Suppressor macrophage treated with lipopolysaccharide for 4 hours (primary cell): ENCODE measurements at regions not wholly inside any gene's neighbourhood (a gene's known extent, or its start where the extent isn't known, plus 50 kb on each side); places are given as distances from the start of the nearest gene placed in this dataset.
"Not testable (repeated sequence)": the region's sequence is repeated elsewhere in the genome, so short reads cannot be mapped to it uniquely, and the experiment has no call there.

ENCODE experiments used
- DNase-seq: peaks from one replicate; pipeline ENCODE4 v3.0.0-alpha.2; 2020

DNA sequence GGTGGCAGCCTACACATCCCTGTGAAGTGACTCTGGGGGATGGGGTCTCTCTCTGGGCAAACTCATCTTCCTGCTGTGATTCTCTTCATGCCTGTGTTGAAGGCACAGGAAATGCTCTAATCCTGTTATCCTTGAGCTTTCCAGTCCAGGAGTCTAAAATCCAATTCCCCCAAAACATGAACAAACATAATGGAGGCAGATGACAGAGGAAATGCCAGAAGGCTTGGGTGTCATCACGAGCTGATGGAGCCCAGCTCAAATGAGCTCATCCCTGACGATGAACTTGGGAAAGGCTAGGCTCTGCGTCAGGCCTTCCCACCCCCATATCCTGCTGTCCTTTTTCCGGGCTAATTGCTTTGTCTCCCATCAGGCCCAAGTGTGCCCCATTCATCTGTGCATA, 165.9 kb upstream of the PODXL start:
- DNase-seq, result no peak

DNA sequence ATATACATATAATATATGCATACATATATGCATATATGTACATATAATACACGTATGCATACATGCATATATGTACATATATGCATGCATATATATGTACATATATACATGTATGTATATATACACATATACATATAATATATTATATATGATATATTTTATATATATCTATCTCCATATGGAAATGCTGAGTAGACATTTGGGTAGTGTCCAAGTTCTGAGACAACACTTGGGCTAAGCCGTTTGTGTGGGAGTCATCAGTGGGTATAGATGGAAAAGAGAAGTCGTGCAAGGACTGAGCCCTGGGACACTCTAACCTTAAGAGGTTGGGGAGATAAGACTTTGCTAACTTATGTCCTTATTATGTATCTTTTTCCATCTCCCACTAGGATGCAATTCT, 165.2 kb upstream of the PODXL start:
- no peak for DNase-seq

DNA sequence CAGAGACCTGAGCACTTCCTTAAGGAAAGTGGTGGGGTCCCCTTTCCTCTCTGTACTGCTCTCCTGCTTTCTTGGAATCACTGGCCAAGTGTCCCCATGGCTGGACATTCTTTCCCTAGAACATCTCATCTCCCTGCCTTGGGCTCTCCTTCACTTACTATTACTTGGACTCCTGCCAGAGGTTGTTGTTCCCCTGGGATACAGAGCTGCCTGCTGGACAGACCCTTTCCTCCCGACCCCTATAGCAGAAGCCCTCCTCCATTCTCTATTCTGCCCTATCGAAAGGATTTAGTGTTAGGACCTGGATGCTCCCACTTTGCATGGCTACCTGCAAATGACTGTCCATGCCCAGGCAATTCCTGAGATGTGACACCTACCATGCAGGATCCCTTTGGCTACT, 164.3 kb upstream of the PODXL start:
- no peak for DNase-seq

DNA sequence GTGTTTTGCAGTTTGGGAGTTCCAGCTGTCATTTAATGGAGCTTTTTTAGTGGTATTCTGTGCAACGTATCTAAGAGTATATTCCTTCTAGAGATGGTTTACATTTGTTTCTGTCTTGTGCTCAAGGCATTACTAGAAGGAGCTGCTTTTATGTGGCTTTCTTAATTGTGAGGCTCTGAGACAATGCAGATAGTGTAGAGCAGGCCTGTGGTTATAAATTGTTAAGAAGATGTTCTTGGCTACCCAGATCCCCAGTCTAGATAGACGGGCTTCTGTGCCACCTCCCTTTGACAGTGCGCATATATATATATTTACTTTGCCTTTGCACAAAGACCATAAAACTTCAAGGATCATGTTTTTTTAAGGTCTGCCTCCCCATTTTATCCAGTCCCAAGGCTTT, 160.8 kb upstream of the PODXL start:
- no peak for DNase-seq

DNA sequence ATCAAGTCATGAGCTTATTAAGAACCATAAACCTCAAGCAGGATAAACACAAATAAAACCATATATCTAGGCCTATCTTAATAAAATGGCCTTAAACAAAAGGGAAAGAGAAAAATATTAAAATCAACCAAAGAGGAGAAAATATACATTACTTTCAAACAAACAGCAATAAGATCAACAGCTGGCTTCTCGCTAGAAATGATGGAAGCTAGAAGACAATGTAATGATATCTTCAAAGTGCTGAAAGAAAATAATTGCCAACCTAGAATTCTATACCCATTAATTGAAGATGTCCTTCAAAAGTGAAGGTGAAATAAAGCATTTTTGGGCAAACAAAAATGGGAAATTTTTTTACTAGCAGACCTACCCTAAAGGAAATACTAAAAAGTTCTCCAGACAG, 142.9 kb upstream of the PODXL start:
- no peak for DNase-seq

DNA sequence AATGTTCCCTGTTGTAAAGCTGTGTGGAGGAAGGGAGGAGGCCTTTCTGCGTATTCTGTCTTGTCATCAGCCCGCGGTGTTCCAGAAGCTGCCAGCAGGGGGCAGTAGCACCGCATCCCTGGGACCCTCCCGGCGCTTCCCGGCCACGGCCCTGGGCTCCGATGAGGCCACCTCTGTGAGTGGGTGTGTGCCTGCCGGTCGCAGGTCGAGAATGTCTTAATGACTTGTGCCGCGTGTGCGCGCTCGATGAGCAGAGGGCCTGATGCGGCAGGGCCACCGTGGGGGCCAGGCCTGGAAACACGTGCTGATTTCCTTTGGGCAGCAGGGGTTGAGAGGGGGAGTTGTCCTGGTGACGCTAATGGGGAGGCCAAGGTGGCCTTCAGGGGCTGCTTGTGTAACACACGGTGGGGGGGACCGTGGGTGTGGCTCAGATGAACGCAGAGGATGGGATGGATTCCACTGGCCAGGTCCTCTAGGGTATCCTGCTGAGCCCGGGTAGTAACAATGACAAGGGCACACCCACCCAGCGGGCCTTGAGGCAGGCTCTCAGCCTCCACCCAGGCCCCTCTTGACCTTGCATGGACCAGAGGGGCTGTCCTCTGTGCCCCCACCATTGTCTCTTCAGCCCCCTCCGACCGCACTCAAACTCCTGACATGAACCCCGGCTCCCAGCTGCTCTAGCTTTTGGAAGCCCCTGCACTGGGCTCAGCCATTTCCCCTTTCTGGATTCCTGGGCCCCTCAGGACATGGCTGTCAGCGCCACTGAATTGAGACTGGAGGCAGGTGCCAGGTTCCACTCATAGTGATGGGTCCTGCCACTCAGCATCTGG, 135.9 kb upstream of the PODXL start:
- DNase-seq, result peak; percentile 49

DNA sequence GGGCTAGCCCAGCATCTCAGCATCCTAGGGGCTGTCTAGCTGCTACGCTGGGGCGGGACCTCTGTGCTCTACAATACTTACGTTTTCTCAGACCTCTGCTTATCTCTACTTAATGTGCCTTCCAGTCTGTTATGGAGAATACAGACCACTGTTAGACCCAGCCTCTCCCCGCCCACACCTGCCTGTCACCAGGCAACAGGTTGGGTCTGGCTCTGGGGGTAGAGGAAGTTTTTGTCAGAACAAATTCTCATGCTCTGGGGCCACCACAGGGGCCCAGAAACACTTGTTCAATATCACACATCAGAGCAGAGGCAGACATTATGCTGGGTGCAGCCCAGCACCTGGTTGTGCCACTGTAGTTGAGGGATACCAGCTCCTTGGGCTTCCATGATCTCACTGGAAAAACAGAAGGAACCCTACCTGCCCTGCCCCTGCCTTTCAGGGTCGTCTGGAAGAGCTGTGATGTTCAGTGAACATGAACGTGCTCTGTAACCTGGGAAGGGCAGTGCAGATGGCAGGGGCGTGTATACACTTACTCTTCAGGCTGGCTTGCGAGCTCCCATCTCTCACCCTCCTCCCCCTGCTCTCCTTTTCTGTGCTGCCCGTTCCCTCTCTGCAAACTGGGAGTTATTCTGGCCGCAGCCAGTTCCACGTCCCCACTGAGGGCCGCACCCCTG, 135.2 kb upstream of the PODXL start:
- DNase-seq, result no peak

DNA sequence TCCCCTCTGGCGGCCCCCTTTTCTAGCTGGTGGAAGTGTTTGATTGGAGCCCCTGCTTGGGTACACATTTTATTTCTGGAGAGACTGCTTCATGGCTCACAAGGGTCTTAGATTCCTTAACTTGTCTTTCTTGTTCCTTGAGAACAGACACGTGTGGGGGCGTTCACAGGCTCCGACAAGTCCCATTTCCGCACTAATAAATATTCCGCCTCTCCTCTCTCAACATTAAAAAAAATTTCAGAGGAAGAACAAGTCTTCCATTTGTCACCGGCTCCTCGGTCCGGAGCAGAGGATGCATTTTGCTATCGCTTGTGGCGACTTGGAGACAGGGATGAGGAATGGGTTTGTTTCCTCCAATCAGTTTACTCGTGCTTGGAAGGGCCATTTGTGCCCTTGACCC, 134.0 kb upstream of the PODXL start:
- DNase-seq, result no peak

DNA sequence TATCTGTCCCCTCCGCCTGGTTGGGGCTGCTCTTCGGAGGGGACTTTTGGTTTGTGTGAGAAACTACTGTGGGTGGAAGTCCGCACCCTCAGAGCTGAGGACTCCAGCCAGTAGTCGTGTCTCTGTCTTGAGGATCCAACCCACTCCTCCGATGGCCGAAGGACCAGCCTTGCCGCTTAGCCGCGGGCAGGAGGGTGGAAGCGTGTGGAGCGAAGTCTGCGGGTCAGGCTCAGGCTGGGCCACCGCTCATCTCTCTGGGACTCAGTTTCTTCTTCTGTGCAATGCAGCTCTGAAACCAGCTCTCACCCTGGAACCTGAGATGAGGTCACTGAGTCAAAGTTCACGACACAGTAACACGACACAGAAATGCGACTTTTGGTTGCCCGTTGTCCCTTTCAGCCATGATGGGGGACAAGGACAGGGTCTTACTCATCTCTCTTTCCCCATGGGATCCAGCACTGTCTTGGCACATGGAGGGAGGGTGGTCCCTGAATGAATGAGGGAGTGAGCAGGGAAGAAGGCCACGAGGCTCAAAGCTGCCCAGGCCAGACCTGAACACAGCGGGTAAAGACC, 133.3 kb upstream of the PODXL start:
- DNase-seq, result no peak

DNA sequence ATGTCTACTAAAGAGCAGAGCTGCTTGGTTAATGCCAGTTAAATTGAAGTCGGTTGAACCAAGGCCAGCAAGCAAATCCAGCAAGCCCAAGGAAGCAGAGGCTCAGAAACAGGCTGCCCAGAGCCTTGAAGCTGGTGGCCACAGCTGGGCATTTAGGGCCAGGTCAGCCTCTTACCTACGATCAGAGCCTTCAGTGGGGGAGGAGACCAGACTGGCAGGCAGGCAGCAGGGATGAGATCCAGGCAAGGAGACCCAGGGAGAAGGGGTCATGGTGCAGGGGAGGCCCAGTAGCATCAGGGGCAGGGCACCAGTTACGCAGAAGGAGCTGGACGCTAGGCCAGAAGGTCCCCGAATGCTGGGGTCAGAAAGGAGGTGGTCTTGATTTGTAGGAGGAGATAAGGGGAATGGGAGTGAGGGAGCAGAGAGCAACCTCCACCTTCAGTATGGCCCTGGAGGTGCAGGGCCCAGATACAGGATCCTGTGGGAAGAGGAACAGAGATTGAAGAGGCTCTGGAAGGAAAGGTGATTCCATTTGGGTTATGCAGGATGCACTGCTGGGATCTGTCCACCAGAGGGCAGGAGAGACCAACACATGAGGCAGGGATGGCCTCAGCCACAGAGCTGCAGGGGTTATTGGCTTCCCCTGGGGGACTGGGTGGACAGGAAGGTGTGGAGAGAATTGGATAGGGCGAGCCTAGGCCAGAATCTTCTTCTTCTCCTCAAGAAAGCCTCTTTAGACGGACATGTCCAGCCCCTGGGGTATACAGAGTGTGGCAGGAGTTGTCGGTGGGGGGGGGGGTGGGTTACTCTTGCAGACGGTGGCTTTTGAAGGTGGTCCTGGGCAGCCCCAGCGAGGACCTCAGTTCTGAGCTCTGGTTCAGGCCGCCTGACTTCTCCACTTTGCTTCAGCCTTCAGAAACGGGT, 132.6 kb upstream of the PODXL start:
- DNase-seq, result peak; percentile 56

DNA sequence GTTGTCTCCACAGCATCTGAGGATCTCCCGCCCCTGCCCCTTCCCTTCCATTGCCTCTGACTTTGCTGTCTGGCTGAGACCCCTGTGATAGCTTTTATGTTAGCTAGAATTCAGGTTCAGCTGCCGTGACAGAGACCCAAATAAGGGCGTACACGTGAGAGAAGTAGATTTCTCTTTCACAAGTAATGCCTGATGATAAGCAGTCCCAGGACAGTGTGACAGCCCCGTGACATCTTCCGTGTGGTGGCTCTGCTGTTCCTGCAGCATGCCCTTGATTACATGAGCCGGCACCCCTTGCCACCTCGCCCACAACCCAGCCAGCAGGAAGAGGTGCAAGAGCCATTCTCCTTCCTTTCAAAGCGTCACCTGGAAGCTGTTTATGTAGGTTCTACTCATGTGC, 130.9 kb upstream of the PODXL start:
- no peak for DNase-seq

DNA sequence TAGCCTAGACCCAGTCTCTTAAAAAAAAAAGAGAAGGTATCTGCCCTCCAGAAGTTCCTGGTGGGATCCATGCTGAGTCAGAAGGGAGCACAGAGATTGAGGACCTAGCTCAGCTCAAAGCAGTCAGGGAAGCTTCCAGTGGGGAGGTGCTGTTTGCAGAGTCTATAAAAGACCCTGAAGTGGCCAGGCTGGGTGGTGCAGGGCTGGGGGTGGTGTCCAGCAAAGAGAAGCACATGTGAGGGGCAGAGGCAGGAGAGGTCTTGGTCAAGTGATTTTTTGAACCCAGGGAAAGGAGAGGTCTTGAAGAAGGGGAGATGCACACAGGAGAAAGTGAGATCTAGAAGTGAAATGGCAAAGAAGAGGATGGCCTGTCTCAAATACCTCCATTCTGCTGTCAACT, 130.4 kb upstream of the PODXL start:
- no peak for DNase-seq

DNA sequence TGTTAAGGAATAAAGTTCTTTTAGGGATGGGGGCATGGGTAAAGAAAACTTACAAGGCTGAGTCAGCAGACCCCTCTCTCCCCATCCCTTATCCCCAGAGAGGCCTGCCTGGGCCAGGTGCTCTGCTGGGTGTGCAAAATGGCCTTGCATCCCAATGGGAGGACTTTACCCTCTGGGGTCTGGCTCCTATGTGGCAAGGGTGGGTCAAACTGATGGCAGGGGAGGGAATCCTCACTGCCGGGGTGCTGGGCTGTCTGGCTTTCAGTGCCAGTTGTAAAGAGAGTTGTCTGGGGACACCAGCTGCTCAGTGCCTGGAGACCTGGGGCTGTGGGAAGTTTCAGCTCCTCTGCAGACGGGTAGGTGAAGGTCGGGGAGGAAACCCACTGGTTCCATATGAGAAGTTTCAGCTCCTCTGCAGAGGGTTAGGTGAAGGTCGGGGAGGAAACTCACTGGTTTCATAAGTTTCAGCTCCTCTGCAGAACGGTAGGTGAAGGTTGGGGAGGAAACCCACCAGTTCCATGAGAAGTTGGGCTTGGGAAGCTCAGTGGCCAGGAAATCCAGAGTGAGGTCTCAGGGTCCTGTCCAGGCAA, 127.2 kb upstream of the PODXL start:
- no peak for DNase-seq

DNA sequence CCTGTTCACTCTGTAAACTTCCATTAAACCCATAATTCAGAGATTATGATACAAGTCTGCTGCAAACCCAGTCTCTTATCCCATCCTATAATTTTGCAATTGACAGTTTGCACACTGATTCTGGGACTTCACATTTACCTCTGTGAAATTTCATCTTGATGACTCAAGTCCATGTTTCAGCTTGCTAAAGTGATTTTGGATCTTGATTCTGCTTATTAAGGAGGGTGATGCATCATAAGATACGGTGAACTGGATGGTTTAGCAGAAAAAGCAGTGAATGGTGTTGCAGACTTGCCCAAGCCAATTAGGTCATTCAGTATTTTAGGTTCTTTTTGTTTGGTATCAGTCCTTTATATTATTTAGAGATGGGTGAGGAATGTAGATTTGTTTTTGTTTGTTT, 125.5 kb upstream of the PODXL start:
- no peak for DNase-seq

DNA sequence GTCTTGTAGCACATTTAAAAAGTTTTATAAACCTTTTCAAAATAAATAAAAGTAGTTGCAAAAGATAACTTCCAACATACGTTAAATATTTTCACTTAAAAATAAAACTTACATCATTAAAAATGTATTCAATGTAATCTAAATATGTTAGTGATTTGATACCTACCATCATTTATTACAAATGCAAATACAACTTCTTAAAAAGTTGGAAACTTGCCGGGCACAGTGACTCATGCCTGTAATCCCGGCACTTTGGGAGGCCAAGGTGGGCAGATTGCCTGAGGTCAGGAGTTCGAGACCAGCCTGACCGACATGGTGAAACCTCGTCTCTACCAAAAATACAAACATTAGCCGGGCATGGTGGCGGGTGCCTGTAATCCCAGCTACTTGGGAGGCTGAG, 122.6 kb upstream of the PODXL start:
- not testable (repeated sequence) for DNase-seq

DNA sequence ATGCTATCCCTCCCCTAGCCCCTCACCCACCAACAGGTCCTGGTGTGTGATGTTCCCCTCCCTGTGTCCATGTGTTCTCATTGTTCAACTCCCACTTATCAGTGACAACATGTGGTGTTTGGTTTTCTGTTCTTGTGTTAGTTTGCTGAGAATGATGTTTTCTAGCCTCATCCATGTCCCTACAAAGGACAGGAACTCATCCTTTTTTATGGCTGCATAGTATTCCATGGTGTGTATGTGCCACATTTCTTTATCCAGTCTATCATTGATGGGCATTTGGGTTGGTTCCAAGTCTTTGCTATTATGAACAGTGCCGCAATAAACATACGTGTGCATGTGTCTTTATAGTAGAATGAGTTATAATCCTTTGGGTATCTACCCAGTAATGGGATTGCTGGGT, 120.4 kb upstream of the PODXL start:
- not testable (repeated sequence) for DNase-seq

DNA sequence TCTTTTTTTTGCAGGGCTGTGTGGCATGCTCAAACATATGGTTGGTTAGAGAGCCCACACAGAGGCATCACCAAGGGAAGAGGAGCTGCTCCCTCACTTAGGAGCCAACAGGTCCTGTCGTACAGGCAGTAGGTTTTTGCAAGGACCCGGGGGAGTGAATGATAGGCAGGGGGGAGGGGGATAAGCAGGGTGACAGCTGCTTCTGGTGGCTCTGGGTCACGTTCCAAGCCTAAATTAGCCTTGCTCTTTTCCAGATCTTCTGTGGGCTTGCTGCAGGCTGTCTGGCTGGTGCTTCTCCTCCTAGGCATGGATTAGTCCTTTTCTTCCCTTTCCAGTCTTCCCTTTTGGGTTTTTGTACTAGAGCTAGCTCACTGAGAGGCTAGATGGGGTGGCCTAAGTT, 117.7 kb upstream of the PODXL start:
- DNase-seq, result no peak

DNA sequence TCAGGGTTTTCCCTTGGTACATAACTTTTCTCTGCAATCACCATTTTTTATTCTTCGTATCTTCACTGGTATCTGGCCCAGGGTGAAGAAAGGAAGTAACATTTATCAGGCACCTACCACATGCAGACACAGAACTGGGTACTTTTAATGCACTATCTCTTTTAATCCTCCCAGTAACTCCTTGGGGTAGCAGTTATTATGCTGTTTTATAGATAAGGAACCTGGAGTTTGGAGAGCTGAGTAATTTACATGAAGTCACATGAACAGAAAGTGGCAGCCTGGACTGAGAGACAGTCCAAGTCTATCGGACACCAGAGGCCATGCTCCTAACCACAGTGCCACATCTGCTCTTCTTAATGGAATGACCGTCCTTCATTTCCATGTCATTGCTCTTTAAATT, 117.1 kb upstream of the PODXL start:
- no peak for DNase-seq

DNA sequence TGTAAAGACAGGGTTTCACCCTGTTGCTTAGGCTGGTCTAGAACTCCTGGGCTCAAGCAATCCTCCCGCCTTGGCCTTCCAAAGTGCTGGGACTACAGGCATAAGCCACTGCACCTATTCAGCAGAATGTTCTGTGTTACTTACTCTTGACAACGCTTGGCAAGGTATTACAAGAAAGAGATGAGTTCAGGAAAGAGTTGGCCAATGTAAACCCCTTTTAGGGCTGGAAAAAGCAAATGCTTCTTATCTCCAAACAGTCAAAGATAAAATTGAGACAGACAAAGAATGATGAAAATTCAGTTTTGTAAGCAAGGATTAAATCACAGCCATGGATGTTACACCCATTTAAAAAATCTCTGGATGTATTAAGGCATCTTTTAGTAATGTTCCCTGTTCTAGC, 114.0 kb upstream of the PODXL start:
- DNase-seq, result no peak

DNA sequence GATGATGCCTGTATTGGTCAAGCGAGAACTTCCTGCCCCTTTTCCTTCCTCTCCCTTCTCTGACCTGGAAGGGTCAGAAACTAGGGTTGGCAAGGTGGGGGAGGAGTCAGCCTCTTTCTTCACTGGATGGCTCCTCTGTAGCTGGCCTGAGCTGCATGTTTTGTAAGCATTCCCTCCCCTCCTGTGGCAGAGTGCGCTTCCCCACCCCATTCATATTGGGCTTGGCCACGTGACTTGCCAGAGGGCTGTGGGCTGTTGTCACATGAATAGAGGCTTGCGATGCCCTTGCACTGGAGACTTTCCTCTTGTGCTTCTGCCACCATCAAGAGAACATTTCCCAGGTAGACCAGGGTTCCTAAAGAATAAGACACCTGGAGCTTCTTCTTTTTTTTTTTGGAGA, 111.3 kb upstream of the PODXL start:
- DNase-seq, result no peak

DNA sequence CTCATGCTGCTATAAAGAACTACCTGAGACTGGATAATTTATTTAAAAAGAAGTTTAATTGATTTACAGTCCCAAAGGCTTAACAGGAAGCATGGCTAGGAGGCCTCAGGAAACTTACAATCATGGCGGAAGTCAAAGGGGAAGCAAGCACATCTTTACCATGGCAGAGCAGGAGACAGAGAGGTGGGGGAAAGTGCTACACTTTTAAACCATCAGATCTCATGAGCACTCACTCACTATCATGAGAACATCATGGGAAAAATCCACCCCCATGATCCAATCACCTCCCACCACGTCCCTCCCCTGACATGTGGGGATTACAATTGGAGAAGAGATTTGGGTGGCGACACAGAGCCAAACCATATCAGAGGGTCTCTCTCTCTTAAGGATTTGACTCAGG, 108.6 kb upstream of the PODXL start:
- no peak for DNase-seq

DNA sequence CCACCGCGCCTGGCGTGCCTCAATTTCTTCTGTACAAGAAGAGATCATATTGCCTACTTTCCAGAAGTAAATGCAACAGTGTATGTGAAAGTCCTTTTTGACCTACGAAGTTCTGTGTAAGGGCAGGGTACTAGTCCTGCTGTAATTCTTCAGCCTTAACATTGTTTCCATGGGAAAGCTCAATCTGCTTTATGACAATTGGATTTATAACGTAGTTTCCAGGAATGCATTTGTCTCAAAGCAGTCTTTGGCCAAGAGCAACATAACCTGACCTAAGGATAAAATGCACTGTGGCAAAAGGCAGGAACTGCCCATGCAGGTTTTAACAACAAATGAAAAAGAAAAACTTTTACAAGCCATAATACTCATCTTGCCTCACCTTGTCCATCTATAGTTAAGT, 108.1 kb upstream of the PODXL start:
- DNase-seq, result no peak
